NB4 (cell line): ENCODE measurements at regions not wholly inside any gene's neighbourhood (a gene's known extent, or its start where the extent isn't known, plus 50 kb on each side); places are given as distances from the start of the nearest gene placed in this dataset.

Experiments
- DNase-seq: peaks from one replicate; pipeline ENCODE4 v3.0.0; 2010; ENCODE audit warnings: low read depth
- H3K4me3 ChIP-seq: one replicate; pipeline ENCODE4 v1.5.1; 2011; ENCODE audit warnings: mild to moderate bottlenecking, low read depth, low read length, moderate library complexity
- MYC ChIP-seq: IDR thresholded peaks from 2 replicates; pipeline ENCODE4 v1.6.1; 2011; ENCODE audit warnings: low read depth, low read length
- POLR2A ChIP-seq: IDR thresholded peaks from 2 replicates; pipeline ENCODE4 v1.6.1; 2011; ENCODE audit warnings: mild to moderate bottlenecking; ENCODE audit not compliant: insufficient read length; ENCODE audit errors: extremely low read depth
- TF ChIP-seq, protein P1 (sequence below): IDR thresholded peaks from 2 replicates; pipeline ENCODE4 v1.6.1; 2011; ENCODE audit warnings: low read depth, low read length
- TF ChIP-seq, protein P2 (sequence below): IDR thresholded peaks from one replicate; pipeline ENCODE4 v1.5.1; 2012; ENCODE audit warnings: low read depth, low read length

DNA sequence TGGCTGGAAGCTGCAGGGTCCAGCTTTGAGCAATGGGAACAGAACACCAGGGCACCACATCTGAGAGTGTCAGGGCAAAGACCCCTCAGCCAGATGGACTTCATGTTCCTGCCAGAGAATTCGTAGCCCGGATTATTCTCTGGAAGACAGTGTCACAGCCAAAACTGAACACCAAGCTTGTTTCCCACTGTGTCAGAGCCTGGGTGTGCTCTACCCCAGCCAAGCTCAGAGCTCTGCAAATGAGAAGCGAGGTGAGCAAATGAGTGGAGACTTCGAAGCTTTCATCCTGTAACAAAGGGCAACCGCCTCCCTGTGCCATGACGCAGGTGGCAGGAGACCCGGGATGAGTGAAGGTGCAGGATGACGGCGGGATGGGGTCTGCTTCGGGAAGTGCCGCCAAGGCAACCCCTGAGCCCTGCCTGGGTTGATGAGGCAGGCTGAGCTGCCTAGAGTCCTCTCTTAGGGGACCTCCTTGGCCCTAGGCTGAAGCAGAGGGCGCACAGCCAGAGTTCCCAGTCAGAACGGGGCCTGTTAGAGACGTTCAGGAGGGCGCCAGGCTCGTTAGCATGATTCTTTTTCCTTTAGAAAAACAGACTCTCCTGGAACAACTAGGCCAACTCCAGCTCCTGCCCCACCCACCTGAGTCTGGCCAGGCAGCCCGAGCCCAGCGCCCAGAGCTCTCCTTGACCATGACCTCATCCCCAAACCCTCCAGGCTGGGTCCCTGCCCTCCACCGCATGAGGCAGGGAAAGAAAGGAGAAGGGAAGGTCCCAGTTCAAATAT, 187.7 kb downstream of the SOD2 start:
- no peak for TF ChIP-seq MYC
- TF ChIP-seq, protein P1, sequence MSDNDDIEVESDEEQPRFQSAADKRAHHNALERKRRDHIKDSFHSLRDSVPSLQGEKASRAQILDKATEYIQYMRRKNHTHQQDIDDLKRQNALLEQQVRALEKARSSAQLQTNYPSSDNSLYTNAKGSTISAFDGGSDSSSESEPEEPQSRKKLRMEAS, result no peak
- TF ChIP-seq POLR2A, result no peak
- TF ChIP-seq, protein P2, sequence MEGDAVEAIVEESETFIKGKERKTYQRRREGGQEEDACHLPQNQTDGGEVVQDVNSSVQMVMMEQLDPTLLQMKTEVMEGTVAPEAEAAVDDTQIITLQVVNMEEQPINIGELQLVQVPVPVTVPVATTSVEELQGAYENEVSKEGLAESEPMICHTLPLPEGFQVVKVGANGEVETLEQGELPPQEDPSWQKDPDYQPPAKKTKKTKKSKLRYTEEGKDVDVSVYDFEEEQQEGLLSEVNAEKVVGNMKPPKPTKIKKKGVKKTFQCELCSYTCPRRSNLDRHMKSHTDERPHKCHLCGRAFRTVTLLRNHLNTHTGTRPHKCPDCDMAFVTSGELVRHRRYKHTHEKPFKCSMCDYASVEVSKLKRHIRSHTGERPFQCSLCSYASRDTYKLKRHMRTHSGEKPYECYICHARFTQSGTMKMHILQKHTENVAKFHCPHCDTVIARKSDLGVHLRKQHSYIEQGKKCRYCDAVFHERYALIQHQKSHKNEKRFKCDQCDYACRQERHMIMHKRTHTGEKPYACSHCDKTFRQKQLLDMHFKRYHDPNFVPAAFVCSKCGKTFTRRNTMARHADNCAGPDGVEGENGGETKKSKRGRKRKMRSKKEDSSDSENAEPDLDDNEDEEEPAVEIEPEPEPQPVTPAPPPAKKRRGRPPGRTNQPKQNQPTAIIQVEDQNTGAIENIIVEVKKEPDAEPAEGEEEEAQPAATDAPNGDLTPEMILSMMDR, result no peak
- DNase-seq, result no peak
- no peak overlapping the region for H3K4me3 ChIP-seq

DNA sequence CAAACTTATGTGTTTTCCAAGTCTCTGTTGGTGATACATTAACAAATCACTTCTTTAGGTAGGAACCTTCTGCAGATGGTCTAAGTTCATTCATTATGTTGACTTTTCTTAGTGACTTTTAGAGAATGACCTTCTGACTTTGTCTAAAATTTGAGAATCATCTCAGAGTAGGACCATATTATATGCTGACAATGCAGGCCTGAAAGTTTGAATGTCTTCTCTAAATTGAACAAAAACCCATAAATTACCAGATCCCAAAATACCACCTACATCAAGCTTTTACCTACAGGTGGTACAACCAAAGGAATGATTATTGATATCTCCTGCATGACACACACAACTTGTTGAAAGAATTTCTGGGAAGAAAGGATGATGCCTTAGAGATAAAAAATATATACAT, 191.5 kb downstream of the SOD2 start:
- TF ChIP-seq, protein P2, result no peak
- TF ChIP-seq MYC (no peak), POLR2A (no peak)
- TF ChIP-seq, protein P1, result no peak
- no peak overlapping the region for H3K4me3 ChIP-seq
- DNase-seq, result no peak

- TF ChIP-seq, protein P1, result no peak
- TF ChIP-seq MYC, result no peak
- TF ChIP-seq, protein P2, result no peak
- TF ChIP-seq POLR2A, result no peak
- no peak for DNase-seq
- no peak overlapping the region for H3K4me3 ChIP-seq
Measured at GRCh38 chr6:159499034-159499433, 194.0 kb downstream of the SOD2 start.

- DNase-seq, result no peak
- no peak overlapping the region for H3K4me3 ChIP-seq
- TF ChIP-seq, protein P2, result no peak
- no peak for TF ChIP-seq POLR2A
- no peak for TF ChIP-seq MYC
- TF ChIP-seq, protein P1, result no peak
Measured at GRCh38 chr6:159494586-159494972, 198.5 kb downstream of the SOD2 start.

DNA sequence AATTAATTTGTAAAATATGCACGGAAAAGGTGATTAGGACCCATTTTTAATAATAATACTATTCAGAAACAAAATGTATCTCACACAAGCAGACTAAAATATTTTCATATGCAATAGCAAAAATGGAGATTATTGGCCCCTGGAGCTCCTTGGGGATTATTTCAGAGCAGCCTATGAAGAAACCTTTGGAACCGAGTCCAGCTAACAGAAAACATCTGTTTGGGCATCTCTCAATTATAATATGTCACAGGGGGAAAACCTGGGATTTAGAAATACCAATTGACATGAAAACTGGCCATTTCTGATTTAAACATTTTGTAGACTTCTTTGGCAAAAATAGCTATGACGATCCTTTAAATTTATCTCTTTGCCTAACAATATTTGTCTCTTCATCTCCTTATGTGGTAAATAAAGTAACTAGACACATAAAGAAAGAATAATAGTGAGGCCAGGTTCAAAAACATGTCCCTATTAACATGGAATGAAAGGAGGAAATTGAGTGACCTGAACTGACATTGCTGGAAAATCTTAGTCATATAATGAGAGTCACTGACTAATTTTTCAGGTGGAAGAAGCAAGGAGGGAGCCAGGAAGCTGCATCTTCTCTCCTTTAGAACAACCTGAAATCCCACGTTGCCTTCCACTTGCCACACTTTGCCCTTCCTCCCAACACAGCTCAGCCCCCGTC, 199.0 kb downstream of the SOD2 start:
- no peak for TF ChIP-seq MYC
- TF ChIP-seq, protein P2, result no peak
- TF ChIP-seq POLR2A, result no peak
- TF ChIP-seq, protein P1, result no peak
- no peak for DNase-seq
- H3K4me3 ChIP-seq, result no peak overlapping the region
